ENCODE measurements at regions not wholly inside any gene's neighbourhood (a gene's known extent, or its start where the extent isn't known, plus 50 kb on each side); places are given as distances from the start of the nearest gene placed in this dataset.

DNA sequence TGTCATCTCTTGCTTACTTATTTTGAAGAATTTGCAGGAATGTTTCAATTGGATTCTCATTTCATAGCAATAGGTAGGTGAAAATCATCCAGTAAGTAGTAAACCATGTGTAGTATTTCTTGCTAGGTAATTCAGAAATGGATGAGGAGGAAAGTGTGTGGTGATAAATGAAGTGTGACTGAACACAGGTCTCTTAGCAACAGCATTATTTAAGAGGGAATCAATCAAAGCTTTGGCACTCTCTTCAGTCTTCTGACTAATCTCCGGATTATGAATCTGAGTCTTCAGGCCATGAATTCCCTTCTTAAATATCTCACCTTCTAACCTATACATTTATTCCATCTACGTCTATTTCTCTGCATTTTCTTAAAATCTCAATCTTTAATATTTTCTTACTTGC lies 55.8 kb upstream of the ARHGAP24 start:
- no peak overlapping the region for H3K18ac ChIP-seq (ENCODE audit: insufficient read length, low read depth, low read length)
- H2BK15ac ChIP-seq (ENCODE audit: low read depth, low read length), result no peak overlapping the region
- H3K23me2 ChIP-seq (ENCODE audit: insufficient read length, low read depth, low read length, poor library complexity, severe bottlenecking), result no peaks in the 10 kb centered on the region
- DNase-seq, result no peak
- H3T11ph ChIP-seq (ENCODE audit: low read length), result no peak overlapping the region
- Mint-ChIP-seq H3K36me3 (ENCODE audit: insufficient read depth in 1 of 3, low read depth in 3 of 3) (no peaks in the 10 kb centered on the region), H3K27ac (no peak overlapping the region), H3K4me1 (0 out of 4 replicates have a peak, but pooled peaks cover 0 to 2% of the 10 kb centered on the region in 2 experiments), H3K4me3 (no peak overlapping the region), H3K9me3 (no peaks in the 10 kb centered on the region), H3K27me3 (ENCODE audit: low read depth) (peaks cover 2% of the 10 kb centered on the region; the same call in 1 of the 2 replicates)
- no peak overlapping the region for H2AFZ ChIP-seq (ENCODE audit: low read length)
- no peak overlapping the region for H2BK20ac ChIP-seq (ENCODE audit: low read depth, low read length, poor library complexity, severe bottlenecking)
- no peaks in the 10 kb centered on the region for H3K27me3 ChIP-seq (ENCODE audit: insufficient read depth, low read length)
- no peaks in the 10 kb centered on the region for H3K4me1 ChIP-seq (ENCODE audit: insufficient read depth, low read length)
- no peak overlapping the region for H4K8ac ChIP-seq (replicated peaks; ENCODE audit: insufficient read length, low read depth, low read length)
- no peak overlapping the region for H3K14ac ChIP-seq (ENCODE audit: insufficient read depth, low read length)
- H4K91ac ChIP-seq (ENCODE audit: insufficient read length, low read depth, low read length), result no peak overlapping the region
- no peak overlapping the region for H3K23ac ChIP-seq (ENCODE audit: insufficient read length, low read depth, low read length)
- no peak overlapping the region for H2AK5ac ChIP-seq (ENCODE audit: insufficient read length, low read length)
- no peaks in the 10 kb centered on the region for H3K79me2 ChIP-seq (ENCODE audit: insufficient read depth, low read length)
- TF ChIP-seq, protein P1, sequence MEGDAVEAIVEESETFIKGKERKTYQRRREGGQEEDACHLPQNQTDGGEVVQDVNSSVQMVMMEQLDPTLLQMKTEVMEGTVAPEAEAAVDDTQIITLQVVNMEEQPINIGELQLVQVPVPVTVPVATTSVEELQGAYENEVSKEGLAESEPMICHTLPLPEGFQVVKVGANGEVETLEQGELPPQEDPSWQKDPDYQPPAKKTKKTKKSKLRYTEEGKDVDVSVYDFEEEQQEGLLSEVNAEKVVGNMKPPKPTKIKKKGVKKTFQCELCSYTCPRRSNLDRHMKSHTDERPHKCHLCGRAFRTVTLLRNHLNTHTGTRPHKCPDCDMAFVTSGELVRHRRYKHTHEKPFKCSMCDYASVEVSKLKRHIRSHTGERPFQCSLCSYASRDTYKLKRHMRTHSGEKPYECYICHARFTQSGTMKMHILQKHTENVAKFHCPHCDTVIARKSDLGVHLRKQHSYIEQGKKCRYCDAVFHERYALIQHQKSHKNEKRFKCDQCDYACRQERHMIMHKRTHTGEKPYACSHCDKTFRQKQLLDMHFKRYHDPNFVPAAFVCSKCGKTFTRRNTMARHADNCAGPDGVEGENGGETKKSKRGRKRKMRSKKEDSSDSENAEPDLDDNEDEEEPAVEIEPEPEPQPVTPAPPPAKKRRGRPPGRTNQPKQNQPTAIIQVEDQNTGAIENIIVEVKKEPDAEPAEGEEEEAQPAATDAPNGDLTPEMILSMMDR (conservative IDR thresholded peaks at IDR 0.05), result no peak
- H2BK12ac ChIP-seq (ENCODE audit: insufficient read length, low read depth, low read length), result no peak overlapping the region
- H2BK5ac ChIP-seq (ENCODE audit: insufficient read length, low read length), result no peak overlapping the region
- no peak overlapping the region for H3K56ac ChIP-seq (ENCODE audit: insufficient read length, low read depth, low read length)
- H3K4me2 ChIP-seq (ENCODE audit: insufficient read depth, insufficient read length, low read length), result no peak overlapping the region
- H3K79me1 ChIP-seq (ENCODE audit: insufficient read depth, low read depth, low read length, poor library complexity, severe bottlenecking), result no peaks in the 10 kb centered on the region
- H3K27ac ChIP-seq (ENCODE audit: insufficient read length, low read depth, low read length), result no peak overlapping the region
- H3K4ac ChIP-seq (ENCODE audit: low read depth, low read length), result no peak overlapping the region
- no peak overlapping the region for H3K9ac ChIP-seq (ENCODE audit: extremely low read depth, insufficient read length, low read length)
- no peaks in the 10 kb centered on the region for H3K9me3 ChIP-seq (ENCODE audit: control insufficient read depth, low read depth, low read length)
- no peak overlapping the region for H4K5ac ChIP-seq (ENCODE audit: insufficient read length, low read depth, low read length)
- no peak overlapping the region for H2BK120ac ChIP-seq (ENCODE audit: low read depth, low read length, poor library complexity, severe bottlenecking)
- WGBS (ENCODE audit: extremely low coverage, insufficient read length, low lambda C conversion rate), result 100% methylated on average over 1 of the region's 2 CpGs
- no peaks in the 10 kb centered on the region for H4K20me1 ChIP-seq (ENCODE audit: control insufficient read depth, insufficient read depth, insufficient read length)

Measured in H9 (cell line).